SK-N-SH treated with all-trans-retinoic acid at 6 μM for 48 hours (cell line): ENCODE measurements at regions not wholly inside any gene's neighbourhood (a gene's known extent, or its start where the extent isn't known, plus 50 kb on each side); places are given as distances from the start of the nearest gene placed in this dataset.

ENCODE experiments used
- CREB5 ChIP-seq: fragments of 250-450 bp; sonication (Bioruptor Pico); IDR thresholded peaks from 2 replicates; pipeline ENCODE4 v1.5.1; 2020; ENCODE audit warnings: low read depth, mild to moderate bottlenecking, moderate library complexity
- ISL1 ChIP-seq: fragments of 250-450 bp; sonication (Bioruptor Pico); IDR thresholded peaks from 2 replicates; pipeline ENCODE4 v2.1.2; 2022; ENCODE audit warnings: mild to moderate bottlenecking, moderate library complexity
- PATZ1 ChIP-seq: fragments of 250-450 bp; sonication (Bioruptor Pico); IDR thresholded peaks from 2 replicates; pipeline ENCODE4 v1.8.0; 2020; ENCODE audit warnings: mild to moderate bottlenecking, moderate library complexity, borderline replicate concordance
- RARB ChIP-seq: fragments of 250-450 bp; sonication (Bioruptor Pico); IDR thresholded peaks from 2 replicates; pipeline ENCODE4 v1.8.0; 2021; ENCODE audit warnings: mild to moderate bottlenecking, moderate library complexity
- SNAI2 ChIP-seq: fragments of 250-450 bp; sonication (Bioruptor Pico); IDR thresholded peaks from 2 replicates; pipeline ENCODE4 v1.5.0; 2020; ENCODE audit warnings: mild to moderate bottlenecking, moderate library complexity
- TCF4 ChIP-seq: fragments of 250-450 bp; sonication (Bioruptor Pico); IDR thresholded peaks from 2 replicates; pipeline ENCODE4 v1.8.0; 2021; ENCODE audit warnings: mild to moderate bottlenecking, moderate library complexity, borderline replicate concordance
- ZC3H10 ChIP-seq: fragments of 250-450 bp; sonication (Bioruptor Pico); IDR thresholded peaks from 2 replicates; pipeline ENCODE4 v1.5.1; 2021; ENCODE audit warnings: mild to moderate bottlenecking, moderate library complexity
- TF ChIP-seq, protein P1 (sequence below): fragments of 250-450 bp; sonication (Bioruptor Pico); IDR thresholded peaks from 2 replicates; pipeline ENCODE4 v1.5.0; 2020; ENCODE audit warnings: mild to moderate bottlenecking, moderate library complexity

DNA sequence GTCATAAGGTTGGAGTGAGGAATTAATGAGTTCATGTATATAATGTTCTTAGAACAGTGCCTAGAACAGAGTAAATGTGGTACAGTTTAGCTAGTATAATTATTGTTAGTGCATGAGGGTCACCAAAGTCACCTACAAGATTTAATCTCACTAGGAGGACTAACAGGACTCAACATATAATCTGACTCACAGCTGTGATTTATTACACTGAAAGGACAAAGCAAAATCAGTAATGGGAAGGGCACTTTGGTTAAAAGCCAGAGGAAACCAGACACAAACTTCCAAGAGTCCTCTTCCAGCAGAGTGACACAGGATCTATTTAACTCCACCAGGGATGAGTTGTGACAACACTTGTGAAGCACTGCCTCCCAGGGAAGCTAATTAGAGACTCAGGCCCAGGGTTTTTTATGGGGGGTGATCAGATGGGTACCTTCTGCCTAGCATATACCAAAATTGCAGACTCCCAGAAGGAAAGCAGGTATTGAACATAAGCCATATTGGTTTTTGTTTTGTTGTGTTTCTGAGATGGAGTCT is 341.2 kb upstream of the DACH1 start:
- TF ChIP-seq RARB (no peak), PATZ1 (CRISPR knock-in tag) (no peak), CREB5 (no peak), SNAI2 (CRISPR knock-in tag) (no peak), TCF4 (CRISPR knock-in tag) (no peak), ISL1 (CRISPR knock-in tag) (peak; percentile 58), ZC3H10 (CRISPR knock-in tag) (no peak)
- TF ChIP-seq, protein P1, sequence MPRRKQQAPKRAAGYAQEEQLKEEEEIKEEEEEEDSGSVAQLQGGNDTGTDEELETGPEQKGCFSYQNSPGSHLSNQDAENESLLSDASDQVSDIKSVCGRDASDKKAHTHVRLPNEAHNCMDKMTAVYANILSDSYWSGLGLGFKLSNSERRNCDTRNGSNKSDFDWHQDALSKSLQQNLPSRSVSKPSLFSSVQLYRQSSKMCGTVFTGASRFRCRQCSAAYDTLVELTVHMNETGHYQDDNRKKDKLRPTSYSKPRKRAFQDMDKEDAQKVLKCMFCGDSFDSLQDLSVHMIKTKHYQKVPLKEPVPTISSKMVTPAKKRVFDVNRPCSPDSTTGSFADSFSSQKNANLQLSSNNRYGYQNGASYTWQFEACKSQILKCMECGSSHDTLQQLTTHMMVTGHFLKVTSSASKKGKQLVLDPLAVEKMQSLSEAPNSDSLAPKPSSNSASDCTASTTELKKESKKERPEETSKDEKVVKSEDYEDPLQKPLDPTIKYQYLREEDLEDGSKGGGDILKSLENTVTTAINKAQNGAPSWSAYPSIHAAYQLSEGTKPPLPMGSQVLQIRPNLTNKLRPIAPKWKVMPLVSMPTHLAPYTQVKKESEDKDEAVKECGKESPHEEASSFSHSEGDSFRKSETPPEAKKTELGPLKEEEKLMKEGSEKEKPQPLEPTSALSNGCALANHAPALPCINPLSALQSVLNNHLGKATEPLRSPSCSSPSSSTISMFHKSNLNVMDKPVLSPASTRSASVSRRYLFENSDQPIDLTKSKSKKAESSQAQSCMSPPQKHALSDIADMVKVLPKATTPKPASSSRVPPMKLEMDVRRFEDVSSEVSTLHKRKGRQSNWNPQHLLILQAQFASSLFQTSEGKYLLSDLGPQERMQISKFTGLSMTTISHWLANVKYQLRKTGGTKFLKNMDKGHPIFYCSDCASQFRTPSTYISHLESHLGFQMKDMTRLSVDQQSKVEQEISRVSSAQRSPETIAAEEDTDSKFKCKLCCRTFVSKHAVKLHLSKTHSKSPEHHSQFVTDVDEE, result no peak
